ENCODE measurements at regions not wholly inside any gene's neighbourhood (a gene's known extent, or its start where the extent isn't known, plus 50 kb on each side); places are given as distances from the start of the nearest gene placed in this dataset.

GRCh38 chr4:28351102-28351501 lies 1490.5 kb downstream of the STIM2 start:
- Histone ChIP-seq H3K27me3 (ENCODE audit: control insufficient read depth, insufficient read depth, low read length) (no peaks in the 10 kb centered on the region), H3K36me3 (ENCODE audit: control insufficient read depth, insufficient read depth, low read length) (no peaks in the 10 kb centered on the region), H3K27ac (ENCODE audit: low read depth, low read length) (no peak overlapping the region), H3K4me1 (ENCODE audit: control insufficient read depth, insufficient read depth, low read length) (peaks cover 3% of the 10 kb centered on the region), H3K9ac (ENCODE audit: low read length) (no peak overlapping the region), H3K4me3 (ENCODE audit: low read length) (no peak overlapping the region)

DNA sequence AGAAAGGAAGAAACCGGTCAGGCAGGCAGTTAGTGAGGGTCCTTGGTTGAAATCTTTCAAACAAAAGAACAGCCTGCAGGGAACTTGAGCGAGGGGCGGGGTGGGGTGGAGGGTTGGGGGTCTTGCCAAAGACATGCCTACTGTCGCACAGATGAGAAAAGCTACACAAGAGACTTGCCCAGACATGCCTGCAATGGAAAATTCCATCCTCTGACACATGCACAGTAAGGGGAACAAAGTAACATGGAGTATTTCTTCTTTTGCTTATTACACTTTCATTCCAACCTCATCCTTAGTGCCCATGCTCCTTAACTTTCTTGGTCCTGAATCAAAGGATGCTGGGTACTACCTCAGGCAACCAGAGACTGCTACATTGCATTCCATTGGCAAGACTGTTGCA lies 1491.2 kb downstream of the STIM2 start:
- Histone ChIP-seq H3K4me1 (ENCODE audit: control insufficient read depth, insufficient read depth, low read length) (peaks cover 3% of the 10 kb centered on the region), H3K27me3 (ENCODE audit: control insufficient read depth, insufficient read depth, low read length) (no peaks in the 10 kb centered on the region), H3K36me3 (ENCODE audit: control insufficient read depth, insufficient read depth, low read length) (no peaks in the 10 kb centered on the region), H3K4me3 (ENCODE audit: low read length) (no peak overlapping the region), H3K27ac (ENCODE audit: low read depth, low read length) (no peak overlapping the region), H3K9ac (ENCODE audit: low read length) (no peak overlapping the region)

GRCh38 chr4:28354880-28355656 lies 1494.4 kb downstream of the STIM2 start:
- Histone ChIP-seq H3K9ac (ENCODE audit: low read length) (no peak overlapping the region), H3K36me3 (ENCODE audit: control insufficient read depth, insufficient read depth, low read length) (no peaks in the 10 kb centered on the region), H3K27me3 (ENCODE audit: control insufficient read depth, insufficient read depth, low read length) (no peaks in the 10 kb centered on the region), H3K4me1 (ENCODE audit: control insufficient read depth, insufficient read depth, low read length) (peaks cover 3% of the 10 kb centered on the region), H3K4me3 (ENCODE audit: low read length) (no peak overlapping the region), H3K27ac (ENCODE audit: low read depth, low read length) (no peak overlapping the region)

DNA sequence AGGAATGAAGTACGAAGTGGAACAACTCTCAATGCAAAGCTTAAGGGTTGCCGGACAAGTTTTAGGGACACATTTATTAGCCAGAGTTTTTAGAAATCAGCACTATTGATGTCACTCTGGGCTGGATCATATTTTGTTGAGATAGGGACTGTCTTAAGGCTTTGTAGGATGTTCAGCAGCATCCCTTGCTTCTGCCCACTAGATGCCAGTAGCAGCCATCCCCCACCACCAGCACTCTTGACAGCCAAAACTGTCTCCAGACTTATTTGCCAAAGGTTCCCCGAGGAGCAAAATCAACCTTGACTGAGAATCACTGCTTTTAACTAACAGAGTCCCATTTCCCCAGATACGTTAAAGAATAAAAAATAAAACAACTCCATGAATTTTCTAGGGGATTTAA lies 1497.3 kb downstream of the STIM2 start:
- H3K36me3 ChIP-seq (ENCODE audit: control insufficient read depth, insufficient read depth, low read length), result no peaks in the 10 kb centered on the region

GRCh38 chr4:28358606-28359005 lies 1498.0 kb downstream of the STIM2 start:
- H3K36me3 ChIP-seq (ENCODE audit: control insufficient read depth, insufficient read depth, low read length), result no peaks in the 10 kb centered on the region
- H3K9ac ChIP-seq (ENCODE audit: low read length), result no peak overlapping the region
- H3K27me3 ChIP-seq (ENCODE audit: control insufficient read depth, insufficient read depth, low read length), result no peaks in the 10 kb centered on the region
- H3K4me1 ChIP-seq (ENCODE audit: control insufficient read depth, insufficient read depth, low read length), result no peaks in the 10 kb centered on the region
- no peak overlapping the region for H3K4me3 ChIP-seq (ENCODE audit: low read length)
- no peak overlapping the region for H3K27ac ChIP-seq (ENCODE audit: low read depth, low read length)

More for the DNA sequence above, 1497.3 kb downstream of the STIM2 start:
- no peak overlapping the region for H3K4me3 ChIP-seq (ENCODE audit: low read length)
- H3K27me3 ChIP-seq (ENCODE audit: control insufficient read depth, insufficient read depth, low read length), result no peaks in the 10 kb centered on the region
- H3K9ac ChIP-seq (ENCODE audit: low read length), result no peak overlapping the region
- no peak overlapping the region for H3K27ac ChIP-seq (ENCODE audit: low read depth, low read length)
- H3K4me1 ChIP-seq (ENCODE audit: control insufficient read depth, insufficient read depth, low read length), result no peaks in the 10 kb centered on the region

DNA sequence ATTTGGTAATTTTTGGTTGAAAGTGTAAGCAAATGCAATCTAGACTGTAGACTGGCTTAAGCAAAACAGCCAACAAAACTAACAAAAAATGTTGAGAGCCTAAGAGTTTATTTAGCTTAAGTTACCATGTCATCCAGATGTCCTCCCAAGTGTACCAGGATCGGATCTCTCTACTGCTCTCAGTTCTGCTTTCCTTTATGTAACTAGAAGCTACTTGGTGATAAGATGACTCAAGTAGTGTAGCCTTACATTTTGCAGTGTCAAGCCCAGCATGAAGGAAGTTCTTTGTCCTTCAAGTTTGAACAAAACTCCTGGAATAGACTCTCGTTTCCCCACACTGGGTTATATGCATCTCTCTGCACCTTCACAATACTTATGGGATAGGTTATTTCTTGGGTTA lies 1500.0 kb downstream of the STIM2 start:
- H3K4me3 ChIP-seq (ENCODE audit: low read length), result no peak overlapping the region
- H3K36me3 ChIP-seq (ENCODE audit: control insufficient read depth, insufficient read depth, low read length), result no peaks in the 10 kb centered on the region
- no peak overlapping the region for H3K27ac ChIP-seq (ENCODE audit: low read depth, low read length)
- H3K4me1 ChIP-seq (ENCODE audit: control insufficient read depth, insufficient read depth, low read length), result no peaks in the 10 kb centered on the region
- H3K9ac ChIP-seq (ENCODE audit: low read length), result no peak overlapping the region
- H3K27me3 ChIP-seq (ENCODE audit: control insufficient read depth, insufficient read depth, low read length), result no peaks in the 10 kb centered on the region

DNA sequence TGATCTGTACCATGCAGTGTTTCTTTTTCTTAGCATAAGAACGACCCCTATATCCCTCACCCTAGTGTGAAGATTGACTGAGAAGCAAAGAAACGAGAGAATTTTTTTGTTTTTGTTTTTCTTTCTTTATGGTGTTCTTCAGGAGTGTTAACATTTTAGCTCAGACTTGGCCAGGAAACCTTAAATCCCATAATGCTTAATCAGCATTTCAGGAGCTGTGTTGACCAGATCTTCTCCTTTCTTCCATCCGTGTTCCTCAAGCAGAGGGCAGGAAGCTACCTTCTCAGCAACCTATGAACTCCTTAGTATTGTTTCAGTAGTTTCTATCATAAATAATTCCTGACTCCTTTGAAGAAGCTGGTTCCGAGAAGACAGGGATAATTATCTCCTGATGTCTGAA lies 1501.5 kb downstream of the STIM2 start:
- Histone ChIP-seq H3K27me3 (ENCODE audit: control insufficient read depth, insufficient read depth, low read length) (no peaks in the 10 kb centered on the region), H3K36me3 (ENCODE audit: control insufficient read depth, insufficient read depth, low read length) (no peaks in the 10 kb centered on the region), H3K9ac (ENCODE audit: low read length) (no peak overlapping the region), H3K4me1 (ENCODE audit: control insufficient read depth, insufficient read depth, low read length) (no peaks in the 10 kb centered on the region), H3K4me3 (ENCODE audit: low read length) (no peak overlapping the region), H3K27ac (ENCODE audit: low read depth, low read length) (no peak overlapping the region)

- no peaks in the 10 kb centered on the region for H3K36me3 ChIP-seq (ENCODE audit: control insufficient read depth, insufficient read depth, low read length)
- no peak overlapping the region for H3K4me3 ChIP-seq (ENCODE audit: low read length)
- H3K27ac ChIP-seq (ENCODE audit: low read depth, low read length), result no peak overlapping the region
- no peak overlapping the region for H3K9ac ChIP-seq (ENCODE audit: low read length)
- H3K27me3 ChIP-seq (ENCODE audit: control insufficient read depth, insufficient read depth, low read length), result no peaks in the 10 kb centered on the region
- no peaks in the 10 kb centered on the region for H3K4me1 ChIP-seq (ENCODE audit: control insufficient read depth, insufficient read depth, low read length)
Observed at GRCh38 chr4:28369499-28369898, 1508.9 kb downstream of the STIM2 start.

DNA sequence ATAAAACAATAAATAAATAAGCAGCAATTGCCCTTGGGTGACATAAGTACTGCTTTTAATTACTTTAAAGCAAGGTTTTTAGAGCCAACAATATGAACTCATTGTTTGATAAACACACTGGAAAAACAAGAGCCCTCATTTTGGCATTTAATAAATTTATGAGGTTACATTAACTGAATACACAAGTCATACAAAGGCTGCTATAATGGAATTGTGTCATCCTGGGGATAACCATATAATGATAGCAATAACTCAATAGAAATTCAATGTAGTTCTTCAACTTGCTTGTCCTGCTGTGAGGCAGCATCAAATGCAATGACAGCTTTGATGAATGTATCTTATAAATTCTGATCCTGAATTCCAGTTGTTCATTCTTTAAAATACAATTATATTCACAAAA lies 1512.5 kb downstream of the STIM2 start:
- Histone ChIP-seq H3K4me3 (ENCODE audit: low read length) (no peak overlapping the region), H3K9ac (ENCODE audit: low read length) (no peak overlapping the region), H3K27me3 (ENCODE audit: control insufficient read depth, insufficient read depth, low read length) (no peaks in the 10 kb centered on the region), H3K4me1 (ENCODE audit: control insufficient read depth, insufficient read depth, low read length) (no peaks in the 10 kb centered on the region), H3K36me3 (ENCODE audit: control insufficient read depth, insufficient read depth, low read length) (no peaks in the 10 kb centered on the region), H3K27ac (ENCODE audit: low read depth, low read length) (no peak overlapping the region)

- no peak overlapping the region for H3K4me3 ChIP-seq (ENCODE audit: low read length)
- H3K4me1 ChIP-seq (ENCODE audit: control insufficient read depth, insufficient read depth, low read length), result no peaks in the 10 kb centered on the region
- H3K36me3 ChIP-seq (ENCODE audit: control insufficient read depth, insufficient read depth, low read length), result no peaks in the 10 kb centered on the region
- H3K9ac ChIP-seq (ENCODE audit: low read length), result no peak overlapping the region
- no peak overlapping the region for H3K27ac ChIP-seq (ENCODE audit: low read depth, low read length)
- no peaks in the 10 kb centered on the region for H3K27me3 ChIP-seq (ENCODE audit: control insufficient read depth, insufficient read depth, low read length)
Observed at GRCh38 chr4:28373601-28374000, 1513.0 kb downstream of the STIM2 start.

- Histone ChIP-seq H3K36me3 (ENCODE audit: control insufficient read depth, insufficient read depth, low read length) (no peaks in the 10 kb centered on the region), H3K4me1 (ENCODE audit: control insufficient read depth, insufficient read depth, low read length) (no peaks in the 10 kb centered on the region), H3K27me3 (ENCODE audit: control insufficient read depth, insufficient read depth, low read length) (no peaks in the 10 kb centered on the region), H3K27ac (ENCODE audit: low read depth, low read length) (no peak overlapping the region), H3K9ac (ENCODE audit: low read length) (no peak overlapping the region), H3K4me3 (ENCODE audit: low read length) (no peak overlapping the region)
Observed at GRCh38 chr4:28378109-28378830, 1517.6 kb downstream of the STIM2 start.

- H3K27ac ChIP-seq (ENCODE audit: low read depth, low read length), result no peak overlapping the region
- no peak overlapping the region for H3K9ac ChIP-seq (ENCODE audit: low read length)
- no peaks in the 10 kb centered on the region for H3K27me3 ChIP-seq (ENCODE audit: control insufficient read depth, insufficient read depth, low read length)
- H3K36me3 ChIP-seq (ENCODE audit: control insufficient read depth, insufficient read depth, low read length), result no peaks in the 10 kb centered on the region
- H3K4me1 ChIP-seq (ENCODE audit: control insufficient read depth, insufficient read depth, low read length), result no peaks in the 10 kb centered on the region
- H3K4me3 ChIP-seq (ENCODE audit: low read length), result no peak overlapping the region
Observed at GRCh38 chr4:28385801-28386200, 1525.2 kb downstream of the STIM2 start.

DNA sequence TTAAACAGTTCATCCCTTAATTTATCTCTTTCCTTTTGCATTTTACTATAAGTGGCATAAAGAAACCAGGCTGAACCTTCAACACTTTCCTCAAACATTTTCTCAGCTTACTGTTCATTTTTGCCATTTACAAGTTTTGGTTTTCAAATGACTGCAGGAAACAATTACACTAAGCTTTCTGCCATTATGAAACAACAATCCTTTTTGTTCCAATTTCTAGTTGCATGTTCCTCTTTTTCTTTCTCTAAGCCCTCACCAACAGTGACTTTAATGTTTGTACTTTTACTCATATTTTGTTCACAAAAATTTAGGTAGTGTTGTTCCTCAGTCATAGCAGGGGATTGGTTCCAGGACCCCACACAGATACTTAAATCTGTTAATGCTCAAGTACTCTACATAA lies 1526.1 kb downstream of the STIM2 start:
- Histone ChIP-seq H3K27me3 (ENCODE audit: control insufficient read depth, insufficient read depth, low read length) (no peaks in the 10 kb centered on the region), H3K4me1 (ENCODE audit: control insufficient read depth, insufficient read depth, low read length) (no peaks in the 10 kb centered on the region), H3K27ac (ENCODE audit: low read depth, low read length) (no peak overlapping the region), H3K4me3 (ENCODE audit: low read length) (no peak overlapping the region), H3K9ac (ENCODE audit: low read length) (no peak overlapping the region), H3K36me3 (ENCODE audit: control insufficient read depth, insufficient read depth, low read length) (no peaks in the 10 kb centered on the region)
